Sigmoid colon (tissue), 6 donors: ENCODE measurements at regions not wholly inside any gene's neighbourhood (a gene's known extent, or its start where the extent isn't known, plus 50 kb on each side); places are given as distances from the start of the nearest gene placed in this dataset.

ENCODE experiments used
- DNase-seq: peaks from one replicate; pipeline ENCODE4 v3.0.0-alpha.2; 2019
- H3K27ac ChIP-seq, 4 donors: fragments of 200-600 bp; sonication (generic); one replicate each; pipeline ENCODE4 v1.5.1; 2016 to 2019; ENCODE audit warnings: mild to moderate bottlenecking in 1 of 4
- H3K27me3 ChIP-seq, 3 donors: fragments of 200-600 bp; sonication (generic); one replicate each; pipeline ENCODE4 v1.5.1; 2019; ENCODE audit warnings: mild to moderate bottlenecking in 1 of 3
- H3K36me3 ChIP-seq, 4 donors: fragments of 200-600 bp; sonication (generic); one replicate each; pipeline ENCODE4 v1.5.1; 2016 to 2019
- H3K4me1 ChIP-seq, 4 donors: fragments of 200-600 bp; sonication (generic); one replicate each; pipeline ENCODE4 v1.5.1; 2017 to 2019
- H3K4me3 ChIP-seq, 4 donors: fragments of 200-600 bp; sonication (generic); one replicate each; pipeline ENCODE4 v1.5.1; 2017 to 2019; ENCODE audit warnings: mild to moderate bottlenecking in 2 of 4, moderate library complexity in 1 of 4
- H3K9me3 ChIP-seq, 4 donors: fragments of 200-600 bp in 3 of 4; sonication (generic) in 3 of 4; one replicate each; pipeline versions ENCODE4 v1.5.1 to v1.6.1; 2013 to 2019
- EP300 ChIP-seq, 4 donors: sonication (generic); formaldehyde crosslinking; IDR thresholded peaks; one replicate each; pipeline ENCODE4 v1.6.1; 2017; ENCODE audit warnings: antibody characterized with exemption in 4 of 4
- POLR2A ChIP-seq, 2 donors: fragments of 450-650 bp; IDR thresholded peaks; one replicate each; pipeline ENCODE4 v1.6.1; 2016; ENCODE audit warnings: antibody characterized with exemption in 2 of 2, mild to moderate bottlenecking in 2 of 2, moderate library complexity in 2 of 2
- POLR2AphosphoS5 ChIP-seq, 4 donors: sonication (generic); formaldehyde crosslinking; IDR thresholded peaks; one replicate each; pipeline ENCODE4 v1.6.1; 2017; ENCODE audit warnings: antibody characterized with exemption in 4 of 4
- WGBS, 2 donors: extraction: QIAGEN DNeasy Blood & Tissue Kit; methylation state at CpG; one replicate each; pipeline ENCODE4 v1.1.7; 2013; 5-methylcytosine and 5-hydroxymethylcytosine counted together
- intact Hi-C: fragments of 100-400 bp; cut with DNase I; formaldehyde crosslinking; loops from one replicate; pipeline ENCODE4 v1.15.1; 2023
- TF ChIP-seq, protein P1 (sequence below), 4 experiments: fragments of 450-650 bp in 3 of 4; fragments of 200-600 bp in 1 of 4; IDR thresholded peaks; one replicate each; pipeline ENCODE4 v1.5.1; 2016 to 2019; ENCODE audit warnings: antibody characterized with exemption in 4 of 4, mild to moderate bottlenecking in 3 of 4, moderate library complexity in 2 of 4
- donor health status: healthy with polysubstance abuse.
- donor health status: healthy.

DNA sequence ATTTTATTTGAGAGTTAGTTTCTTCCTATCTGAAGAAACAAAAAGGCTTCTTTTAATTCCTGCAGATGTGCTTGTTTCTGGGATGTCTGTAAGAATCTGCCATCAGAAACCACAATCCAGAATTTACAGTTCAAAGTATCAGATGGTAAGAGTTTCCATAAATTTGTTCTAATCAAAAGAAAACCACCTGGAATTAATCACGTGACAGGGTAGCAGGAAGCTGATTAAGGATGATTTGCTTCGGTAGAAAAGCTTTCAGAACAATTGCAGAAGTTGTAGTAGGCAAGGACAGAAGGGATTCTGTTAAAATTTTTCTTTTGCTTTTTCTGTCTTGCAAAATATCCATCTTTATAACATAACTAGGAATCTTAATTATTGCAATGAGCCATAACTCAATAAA, 1975.1 kb upstream of the AGA start:
- intact Hi-C loops: no loop called here
- Histone ChIP-seq H3K9me3 (no peaks in the 10 kb centered on the region), H3K27ac (no peak overlapping the region), H3K36me3 (no peaks in the 10 kb centered on the region), H3K4me1 (no peaks in the 10 kb centered on the region), H3K27me3 (no peaks in the 10 kb centered on the region), H3K4me3 (no peak overlapping the region)
- WGBS, 2 donors: 30 to 53% methylated on average over 2 of the region's 2 CpGs
- TF ChIP-seq POLR2AphosphoS5 (IDR thresholded peaks at IDR 0.05) (no peak), POLR2A (IDR thresholded peaks at IDR 0.05) (no peak), EP300 (IDR thresholded peaks at IDR 0.05) (no peak)
- TF ChIP-seq, protein P1, sequence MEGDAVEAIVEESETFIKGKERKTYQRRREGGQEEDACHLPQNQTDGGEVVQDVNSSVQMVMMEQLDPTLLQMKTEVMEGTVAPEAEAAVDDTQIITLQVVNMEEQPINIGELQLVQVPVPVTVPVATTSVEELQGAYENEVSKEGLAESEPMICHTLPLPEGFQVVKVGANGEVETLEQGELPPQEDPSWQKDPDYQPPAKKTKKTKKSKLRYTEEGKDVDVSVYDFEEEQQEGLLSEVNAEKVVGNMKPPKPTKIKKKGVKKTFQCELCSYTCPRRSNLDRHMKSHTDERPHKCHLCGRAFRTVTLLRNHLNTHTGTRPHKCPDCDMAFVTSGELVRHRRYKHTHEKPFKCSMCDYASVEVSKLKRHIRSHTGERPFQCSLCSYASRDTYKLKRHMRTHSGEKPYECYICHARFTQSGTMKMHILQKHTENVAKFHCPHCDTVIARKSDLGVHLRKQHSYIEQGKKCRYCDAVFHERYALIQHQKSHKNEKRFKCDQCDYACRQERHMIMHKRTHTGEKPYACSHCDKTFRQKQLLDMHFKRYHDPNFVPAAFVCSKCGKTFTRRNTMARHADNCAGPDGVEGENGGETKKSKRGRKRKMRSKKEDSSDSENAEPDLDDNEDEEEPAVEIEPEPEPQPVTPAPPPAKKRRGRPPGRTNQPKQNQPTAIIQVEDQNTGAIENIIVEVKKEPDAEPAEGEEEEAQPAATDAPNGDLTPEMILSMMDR (IDR thresholded peaks at IDR 0.05): no peak
- DNase-seq: no peak

DNA sequence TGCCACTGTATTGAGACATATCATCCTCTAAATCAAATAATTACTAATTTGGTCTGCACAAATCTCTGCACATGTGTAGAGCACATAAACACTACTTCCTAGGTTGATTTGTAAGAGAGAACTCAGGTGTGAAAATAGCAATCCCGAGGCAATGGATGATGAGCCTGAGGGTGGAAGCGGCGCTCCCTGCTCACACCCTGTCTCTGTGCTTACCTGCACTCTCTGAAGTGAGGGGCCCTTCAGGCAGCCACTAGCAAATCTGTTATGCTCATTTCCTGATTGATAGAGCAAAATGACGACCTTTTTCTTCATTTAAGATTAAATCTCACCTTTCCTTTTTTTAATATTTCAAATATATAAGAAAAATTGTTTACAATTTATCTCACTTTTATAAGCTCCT, 1995.7 kb upstream of the AGA start:
- Histone ChIP-seq H3K27ac (no peak overlapping the region), H3K4me1 (no peaks in the 10 kb centered on the region), H3K27me3 (no peaks in the 10 kb centered on the region), H3K36me3 (no peaks in the 10 kb centered on the region), H3K9me3 (peaks cover 0 to 6% (median 0%) of the 10 kb centered on the region in 4 donors), H3K4me3 (no peak overlapping the region)
- DNase-seq: no peak
- TF ChIP-seq EP300 (IDR thresholded peaks at IDR 0.05): no peak
- TF ChIP-seq, protein P1 (IDR thresholded peaks at IDR 0.05): no peak
- no peak for TF ChIP-seq POLR2A (IDR thresholded peaks at IDR 0.05)
- no peak for TF ChIP-seq POLR2AphosphoS5 (IDR thresholded peaks at IDR 0.05)
- intact Hi-C loops: no loop called here
- 73 to 83% methylated on average over 4 of the region's 4 CpGs for WGBS, 2 donors

DNA sequence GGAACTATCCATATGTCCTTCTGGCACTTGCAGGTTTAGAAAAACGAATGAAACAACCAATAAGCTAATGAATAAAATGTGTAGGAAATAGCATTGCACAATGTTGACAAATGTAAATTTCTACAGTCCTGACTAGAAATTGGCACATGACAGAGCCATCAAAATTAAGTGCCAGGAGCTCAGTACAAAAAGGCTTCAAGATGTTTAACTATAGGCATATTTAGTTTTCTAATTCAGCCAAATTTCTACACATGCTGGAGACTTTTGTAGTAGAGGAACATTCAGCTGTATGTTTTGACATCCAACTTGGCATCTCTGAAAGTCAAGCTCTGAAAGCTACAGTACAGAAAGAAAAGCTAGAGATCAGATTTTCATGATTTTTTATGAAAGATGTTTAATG, 1999.4 kb upstream of the AGA start:
- intact Hi-C loops: no loop called here
- DNase-seq: no peak
- WGBS, 2 donors: 53 to 58% methylated on average over 1 of the region's 1 CpG
- H3K27me3 ChIP-seq: no peaks in the 10 kb centered on the region
- no peaks in the 10 kb centered on the region for H3K9me3 ChIP-seq
- H3K4me1 ChIP-seq: no peaks in the 10 kb centered on the region
- H3K36me3 ChIP-seq: no peaks in the 10 kb centered on the region
- no peak overlapping the region for H3K27ac ChIP-seq
- TF ChIP-seq POLR2AphosphoS5 (IDR thresholded peaks at IDR 0.05) (no peak), EP300 (IDR thresholded peaks at IDR 0.05) (no peak), POLR2A (IDR thresholded peaks at IDR 0.05) (no peak)
- TF ChIP-seq, protein P1 (IDR thresholded peaks at IDR 0.05): no peak
- H3K4me3 ChIP-seq: no peak overlapping the region

DNA sequence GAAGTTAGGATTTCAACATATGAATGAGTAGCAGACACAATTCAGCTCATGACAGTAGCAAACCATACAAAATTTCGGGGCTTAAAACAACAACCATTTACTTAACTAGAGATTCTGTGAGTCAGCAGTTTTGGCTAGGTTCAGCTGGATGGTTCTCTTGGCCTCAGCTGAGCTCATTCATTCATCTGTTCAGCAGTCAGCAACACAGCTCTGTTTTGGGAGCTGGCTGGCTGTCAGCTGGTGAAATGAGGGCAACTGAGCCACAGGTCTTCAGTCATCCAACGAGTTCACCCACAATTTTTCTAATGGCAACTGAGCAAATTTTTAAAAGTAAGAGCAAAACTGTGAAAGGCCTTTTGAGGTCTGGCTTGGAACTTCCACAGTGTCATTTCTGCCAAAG, 2005.1 kb upstream of the AGA start:
- TF ChIP-seq EP300 (IDR thresholded peaks at IDR 0.05) (no peak), POLR2A (IDR thresholded peaks at IDR 0.05) (no peak), POLR2AphosphoS5 (IDR thresholded peaks at IDR 0.05) (no peak)
- TF ChIP-seq, protein P1 (IDR thresholded peaks at IDR 0.05): no peak
- Histone ChIP-seq H3K4me3 (no peak overlapping the region), H3K27ac (no peak overlapping the region), H3K9me3 (no peaks in the 10 kb centered on the region), H3K27me3 (no peaks in the 10 kb centered on the region), H3K36me3 (no peaks in the 10 kb centered on the region), H3K4me1 (no peaks in the 10 kb centered on the region)
- intact Hi-C loops: no loop called here
- no peak for DNase-seq
- 43 to 64% methylated on average over 2 of the region's 2 CpGs for WGBS, 2 donors

DNA sequence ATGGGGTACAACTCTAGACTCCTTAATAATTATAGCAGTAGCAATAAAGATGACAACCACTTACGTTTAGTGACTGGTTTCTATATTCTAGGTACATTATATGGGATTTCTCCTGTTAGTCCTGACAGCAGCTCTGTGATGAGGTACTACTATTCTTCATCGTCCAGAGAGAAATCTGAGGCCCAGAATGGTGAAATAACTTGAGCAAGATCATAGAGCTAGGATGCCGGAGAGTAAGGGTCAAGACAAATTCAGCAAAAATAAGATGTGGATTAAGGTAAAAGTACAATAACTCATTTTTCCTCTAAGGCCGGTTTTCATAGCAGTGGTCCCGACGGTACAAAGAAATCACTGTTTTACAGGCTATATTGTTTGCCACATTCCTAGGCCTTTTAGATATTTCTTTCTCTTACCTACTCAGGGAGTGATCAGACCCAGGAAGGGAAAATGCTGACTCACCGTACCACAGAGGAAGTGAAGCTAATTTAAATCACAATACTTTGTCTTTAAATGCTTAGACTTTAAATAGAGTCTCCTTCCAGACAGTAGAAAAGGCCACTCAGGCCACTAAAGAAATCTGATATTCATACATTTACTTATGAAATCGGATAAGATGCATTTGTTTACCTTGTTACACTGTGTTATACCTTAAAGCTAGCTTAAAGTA, 2023.0 kb upstream of the AGA start:
- no peak overlapping the region for H3K27ac ChIP-seq
- H3K9me3 ChIP-seq: no peaks in the 10 kb centered on the region
- no peaks in the 10 kb centered on the region for H3K36me3 ChIP-seq
- TF ChIP-seq POLR2AphosphoS5 (IDR thresholded peaks at IDR 0.05): no peak
- no peak for TF ChIP-seq POLR2A (IDR thresholded peaks at IDR 0.05)
- no peak for TF ChIP-seq EP300 (IDR thresholded peaks at IDR 0.05)
- TF ChIP-seq, protein P1 (IDR thresholded peaks at IDR 0.05): no peak
- H3K4me1 ChIP-seq: no peaks in the 10 kb centered on the region
- WGBS, 2 donors: 82 to 84% methylated on average over 8 of the region's 8 CpGs
- no peak for DNase-seq
- H3K27me3 ChIP-seq: no peaks in the 10 kb centered on the region
- intact Hi-C loops: no loop called here
- no peak overlapping the region for H3K4me3 ChIP-seq
